B cell (primary cell): ENCODE measurements at regions not wholly inside any gene's neighbourhood (a gene's known extent, or its start where the extent isn't known, plus 50 kb on each side); places are given as distances from the start of the nearest gene placed in this dataset.

ENCODE experiments used
- ATAC-seq: fragments of 200-7000 bp; cut with Tn5 transposase; one replicate; pipeline ENCODE4 v1.10.0; 2021; ENCODE audit warnings: low read depth, mild to moderate bottlenecking, moderate number of reproducible peaks, moderate library complexity
- CTCF ChIA-PET: fragments of 350-600 bp; sonication (Branson Sonifier 250); formaldehyde crosslinking; loops from one replicate; lab custom pipeline; 2021; ENCODE audit warnings: antibody characterized with exemption, inconsistent platforms; lab: Charles Lee
- POLR2A ChIA-PET: fragments of 350-600 bp; sonication (Branson Sonifier 250); formaldehyde crosslinking; loops from one replicate; lab custom pipeline; 2021; ENCODE audit warnings: antibody characterized with exemption; lab: Charles Lee
- DNase-seq: peaks from one replicate; pipeline ENCODE4 v3.0.0; 2013
- H2AFZ ChIP-seq: 2 replicates; pipeline ENCODE4 v1.6.1; 2012; ENCODE audit warnings: mild to moderate bottlenecking, low read depth, low read length; ENCODE audit not compliant: insufficient read depth, poor library complexity, severe bottlenecking
- H3K27ac ChIP-seq, 2 donors: 1 replicate in 1 of 2; 2 replicates in 1 of 2; pipeline ENCODE4 v1.5.1; 2012 to 2013; ENCODE audit warnings: low read length in 2 of 2, mild to moderate bottlenecking in 2 of 2, moderate library complexity in 1 of 2
- H3K27me3 ChIP-seq, 4 experiments: fragments of 200-600 bp in 1 of 4; sonication (generic) in 1 of 4; replicated peaks in 1 of 4; 1 replicate in 2 of 4; 2 replicates in 2 of 4; pipeline versions ENCODE4 v1.6.1 to v1.7.0; 2013 to 2016; ENCODE audit warnings: low read length in 3 of 4, mild to moderate bottlenecking in 2 of 4, mixed read lengths in 1 of 4, moderate library complexity in 1 of 4; ENCODE audit not compliant: insufficient read depth in 4 of 4, control insufficient read depth in 3 of 4; ENCODE audit errors: control extremely low read depth in 1 of 4
- H3K36me3 ChIP-seq, 2 experiments: replicated peaks in 1 of 2; 1 replicate in 1 of 2; 2 replicates in 1 of 2; pipeline versions ENCODE4 v1.6.1 to v1.7.1; 2013; ENCODE audit warnings: low read length in 1 of 2; ENCODE audit not compliant: insufficient read depth in 2 of 2, control insufficient read depth in 1 of 2; ENCODE audit errors: control extremely low read depth in 1 of 2, extremely low read depth in 1 of 2
- H3K4me1 ChIP-seq, 2 donors: fragments of 200-600 bp in 1 of 2; sonication (generic) in 1 of 2; 1 replicate in 1 of 2; 2 replicates in 1 of 2; pipeline versions ENCODE4 v1.5.1 to v1.6.1; 2013 to 2017; ENCODE audit warnings: low read length in 2 of 2; ENCODE audit not compliant: control insufficient read depth in 2 of 2, insufficient read depth in 2 of 2
- H3K4me2 ChIP-seq: replicated peaks from 2 replicates; pipeline ENCODE3; 2012; ENCODE audit warnings: mild to moderate bottlenecking, low read depth, low read length; ENCODE audit not compliant: poor library complexity, severe bottlenecking
- H3K4me3 ChIP-seq, 5 experiments: fragments of 200-600 bp in 1 of 5; sonication (generic) in 1 of 5; 1 replicate in 3 of 5; 2 replicates in 2 of 5; pipeline versions ENCODE4 v1.5.1 to v1.7.0; 2011 to 2016; ENCODE audit warnings: low read length in 4 of 5, mild to moderate bottlenecking in 4 of 5, low read depth in 2 of 5, control low read depth in 1 of 5, moderate library complexity in 1 of 5; ENCODE audit not compliant: insufficient read depth in 1 of 5; ENCODE audit errors: control extremely low read depth in 1 of 5, extremely low read depth in 1 of 5
- H3K79me2 ChIP-seq: fragments of 200-600 bp; sonication (generic); one replicate; pipeline ENCODE4 v1.6.0; 2016; ENCODE audit warnings: low read length; ENCODE audit not compliant: control insufficient read depth, insufficient read depth
- H3K9ac ChIP-seq: fragments of 200-600 bp; sonication (generic); 2 replicates; pipeline ENCODE4 v1.6.1; 2017; ENCODE audit warnings: mild to moderate bottlenecking, low read length, moderate library complexity
- H3K9me3 ChIP-seq, 3 donors: one replicate each; pipeline versions ENCODE4 v1.6.1 to v1.7.1; 2013; ENCODE audit warnings: low read length in 2 of 3; ENCODE audit not compliant: control insufficient read depth in 2 of 3, insufficient read depth in 1 of 3; ENCODE audit errors: control extremely low read depth in 1 of 3
- H4K20me1 ChIP-seq: 2 replicates; pipeline ENCODE4 v1.6.0; 2012; ENCODE audit warnings: mild to moderate bottlenecking, low read length; ENCODE audit not compliant: insufficient read depth, control insufficient read depth, poor library complexity, severe bottlenecking
- H3K27ac Mint-ChIP-seq: one replicate; pipeline ENCODE4 v1.8.0; 2021; ENCODE audit warnings: mixed read lengths
- H3K27me3 Mint-ChIP-seq: one replicate; pipeline ENCODE4 v1.8.0; 2021; ENCODE audit warnings: mixed read lengths
- H3K4me1 Mint-ChIP-seq: one replicate; pipeline ENCODE4 v1.8.0; 2021; ENCODE audit warnings: mixed read lengths
- H3K4me3 Mint-ChIP-seq: one replicate; pipeline ENCODE4 v1.8.0; 2021; ENCODE audit warnings: mixed read lengths
- H3K9me3 Mint-ChIP-seq: one replicate; pipeline ENCODE4 v1.8.0; 2022; ENCODE audit warnings: mixed read lengths; ENCODE audit not compliant: insufficient read depth
- CTCF ChIP-seq: fragments of 200-600 bp; IDR thresholded peaks from one replicate; pipeline ENCODE4 v1.8.0; 2022; ENCODE audit warnings: antibody characterized with exemption, mild to moderate bottlenecking
- EZH2 ChIP-seq: IDR thresholded peaks from 2 replicates; pipeline ENCODE4 v1.6.1; 2012; ENCODE audit warnings: borderline replicate concordance, low read depth, mild to moderate bottlenecking, moderate library complexity, low read length; ENCODE audit not compliant: insufficient read depth, poor library complexity, severe bottlenecking
- WGBS: methylation state at CpG from one replicate; pipeline ENCODE4 v1.1.5; 2013; ENCODE audit warnings: missing lambda C conversion rate; ENCODE audit not compliant: insufficient coverage; 5-methylcytosine and 5-hydroxymethylcytosine counted together
- intact Hi-C: fragments of 100-400 bp; cut with micrococcal nuclease; formaldehyde crosslinking; loops from one replicate; pipeline ENCODE4 v1.10.0; 2022

DNA sequence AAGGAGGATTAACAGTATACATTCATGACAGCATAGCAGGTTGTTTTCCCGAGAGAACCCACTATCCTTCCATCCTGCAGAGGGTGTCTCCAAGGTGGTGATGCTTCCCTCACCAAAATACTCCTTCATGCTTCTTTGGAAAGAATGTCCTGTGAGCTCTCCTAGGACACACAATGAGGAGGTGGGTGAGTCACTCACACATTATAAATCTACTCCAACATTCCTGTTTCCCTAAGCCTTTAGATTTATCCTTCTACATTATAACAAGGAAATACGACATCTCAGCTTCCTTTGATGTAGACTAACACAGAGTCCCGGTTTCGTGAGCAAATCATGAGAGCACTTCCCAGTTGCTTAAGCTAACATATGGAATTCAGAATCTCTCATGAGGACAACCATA is 689.7 kb upstream of the CELF2 start:
- no peak for ATAC-seq
- H2AFZ ChIP-seq, result no peak overlapping the region
- Mint-ChIP-seq H3K9me3 (no peaks in the 10 kb centered on the region), H3K4me3 (no peak overlapping the region), H3K4me1 (no peaks in the 10 kb centered on the region), H3K27ac (no peak overlapping the region), H3K27me3 (no peaks in the 10 kb centered on the region)
- H3K9ac ChIP-seq, result no peak overlapping the region
- H3K27me3 ChIP-seq, result no peaks in the 10 kb centered on the region
- no peaks in the 10 kb centered on the region for H3K79me2 ChIP-seq
- no peaks in the 10 kb centered on the region for H4K20me1 ChIP-seq
- no peak for TF ChIP-seq CTCF
- no peak for TF ChIP-seq EZH2
- H3K9me3 ChIP-seq, result no peaks in the 10 kb centered on the region
- no peaks in the 10 kb centered on the region for H3K36me3 ChIP-seq
- H3K4me3 ChIP-seq, result no peak overlapping the region
- ChIA-PET CTCF (no interaction called here), POLR2A (no interaction called here)
- H3K4me2 ChIP-seq, result no peak overlapping the region
- no peaks in the 10 kb centered on the region for H3K4me1 ChIP-seq
- no peak for DNase-seq
- intact Hi-C loops, result no loop called here
- 94% methylated on average over 3 of the region's 4 CpGs for WGBS
- no peak overlapping the region for H3K27ac ChIP-seq

GRCh38 chr10:10330418-10330817 is 687.3 kb upstream of the CELF2 start:
- peaks cover 4% of the 10 kb centered on the region for H3K27me3 Mint-ChIP-seq
- H3K4me1 ChIP-seq, result no peaks in the 10 kb centered on the region
- H3K4me3 Mint-ChIP-seq, result no peak overlapping the region
- TF ChIP-seq CTCF (no peak), EZH2 (no peak)
- no peak overlapping the region for H3K27ac ChIP-seq
- H3K36me3 ChIP-seq, result no peaks in the 10 kb centered on the region
- H3K27me3 ChIP-seq, result no peaks in the 10 kb centered on the region
- ATAC-seq (no peak), DNase-seq (no peak)
- intact Hi-C loops, result no loop called here
- H3K27ac Mint-ChIP-seq, result no peak overlapping the region
- H3K4me2 ChIP-seq, result no peak overlapping the region
- H4K20me1 ChIP-seq, result no peaks in the 10 kb centered on the region
- no peaks in the 10 kb centered on the region for H3K9me3 ChIP-seq
- ChIA-PET POLR2A (no interaction called here), CTCF (no interaction called here)
- no peaks in the 10 kb centered on the region for H3K79me2 ChIP-seq
- H3K4me3 ChIP-seq, result no peak overlapping the region
- WGBS, result no CpG with 5 or more reads among the region's 5 CpGs
- H2AFZ ChIP-seq, result no peak overlapping the region
- H3K9me3 Mint-ChIP-seq, result no peaks in the 10 kb centered on the region
- no peaks in the 10 kb centered on the region for H3K4me1 Mint-ChIP-seq
- no peak overlapping the region for H3K9ac ChIP-seq
